HG02623 (cell line): ENCODE measurements at regions not wholly inside any gene's neighbourhood (a gene's known extent, or its start where the extent isn't known, plus 50 kb on each side); places are given as distances from the start of the nearest gene placed in this dataset.
"Not testable (repeated sequence)": the region's sequence is repeated elsewhere in the genome, so short reads cannot be mapped to it uniquely, and the experiment has no call there.

ENCODE experiments used
- ATAC-seq: cut with Tn5 transposase; IDR thresholded peaks from one replicate; pipeline ENCODE4 v1.9.1; 2021; ENCODE audit warnings: moderate library complexity; ENCODE audit not compliant: unreplicated experiment

- not testable (repeated sequence) for ATAC-seq
Observed at GRCh38 chr1:149274493-149274892, 171.1 kb upstream of the NBPF9 start.

GRCh38 chr1:149275802-149276201, 172.5 kb upstream of the NBPF9 start:
- not testable (repeated sequence) for ATAC-seq

- ATAC-seq, result not testable (repeated sequence)
Observed at GRCh38 chr1:149276496-149276895, 173.1 kb upstream of the NBPF9 start.

- not testable (repeated sequence) for ATAC-seq
Observed at GRCh38 chr1:149278156-149278555, 174.8 kb upstream of the NBPF9 start.

GRCh38 chr1:149279015-149279414, 175.7 kb upstream of the NBPF9 start:
- ATAC-seq, result not testable (repeated sequence)

GRCh38 chr1:149279512-149279911, 176.2 kb upstream of the NBPF9 start:
- not testable (repeated sequence) for ATAC-seq

- not testable (repeated sequence) for ATAC-seq
Observed at GRCh38 chr1:149284773-149285172, 181.4 kb upstream of the NBPF9 start.

GRCh38 chr1:149285205-149285604, 181.9 kb upstream of the NBPF9 start:
- ATAC-seq, result not testable (repeated sequence)

GRCh38 chr1:149285638-149286037, 182.3 kb upstream of the NBPF9 start:
- not testable (repeated sequence) for ATAC-seq

- not testable (repeated sequence) for ATAC-seq
Observed at GRCh38 chr1:149288580-149288979, 185.2 kb upstream of the NBPF9 start.

GRCh38 chr1:149300478-149301218, 174.2 kb upstream of the NBPF19 start:
- not testable (repeated sequence) for ATAC-seq

- not testable (repeated sequence) for ATAC-seq
Observed at GRCh38 chr1:149301282-149301681, 173.6 kb upstream of the NBPF19 start.

- not testable (repeated sequence) for ATAC-seq
Observed at GRCh38 chr1:149304796-149305195, 170.0 kb upstream of the NBPF19 start.

GRCh38 chr1:149307640-149308039, 167.2 kb upstream of the NBPF19 start:
- ATAC-seq, result not testable (repeated sequence)

- ATAC-seq, result not testable (repeated sequence)
Observed at GRCh38 chr1:149314921-149315320, 159.9 kb upstream of the NBPF19 start.

- not testable (repeated sequence) for ATAC-seq
Observed at GRCh38 chr1:149320971-149321731, 153.7 kb upstream of the NBPF19 start.

GRCh38 chr1:149321732-149322016, 153.2 kb upstream of the NBPF19 start:
- not testable (repeated sequence) for ATAC-seq

GRCh38 chr1:149330081-149330335, 144.8 kb upstream of the NBPF19 start:
- ATAC-seq, result not testable (repeated sequence)

- ATAC-seq, result not testable (repeated sequence)
Observed at GRCh38 chr1:149336082-149336481, 138.8 kb upstream of the NBPF19 start.

- not testable (repeated sequence) for ATAC-seq
Observed at GRCh38 chr1:149338221-149338691, 136.6 kb upstream of the NBPF19 start.

- not testable (repeated sequence) for ATAC-seq
Observed at GRCh38 chr1:149338698-149339097, 136.1 kb upstream of the NBPF19 start.

- ATAC-seq, result not testable (repeated sequence)
Observed at GRCh38 chr1:149349448-149349847, 125.4 kb upstream of the NBPF19 start.
